SK-N-SH treated with all-trans-retinoic acid at 6 μM for 48 hours (cell line): ENCODE measurements at regions not wholly inside any gene's neighbourhood (a gene's known extent, or its start where the extent isn't known, plus 50 kb on each side); places are given as distances from the start of the nearest gene placed in this dataset.
"Not testable (repeated sequence)": the region's sequence is repeated elsewhere in the genome, so short reads cannot be mapped to it uniquely, and the experiment has no call there.

ENCODE experiments used
- ATAC-seq: fragments of 200-7000 bp; cut with Tn5 transposase; 3 replicates; pipeline ENCODE4 v1.9.1; 2020; ENCODE audit warnings: mild to moderate bottlenecking, moderate library complexity
- ARNTL ChIP-seq: fragments of 450-650 bp; formaldehyde crosslinking; IDR thresholded peaks from 2 replicates; pipeline ENCODE4 v1.5.0; 2020; ENCODE audit warnings: low read depth, mild to moderate bottlenecking, moderate library complexity, borderline replicate concordance
- BACH2 ChIP-seq: fragments of 250-450 bp; sonication (Bioruptor Pico); IDR thresholded peaks from 2 replicates; pipeline ENCODE4 v1.9.0; 2021; ENCODE audit warnings: mild to moderate bottlenecking, borderline replicate concordance
- CSDC2 ChIP-seq: fragments of 250-450 bp; sonication (Bioruptor Pico); IDR thresholded peaks from 2 replicates; pipeline ENCODE4 v1.5.0; 2020; ENCODE audit warnings: mild to moderate bottlenecking, moderate library complexity
- CSRNP3 ChIP-seq: fragments of 250-450 bp; sonication (Bioruptor Pico); IDR thresholded peaks from 2 replicates; pipeline ENCODE4 v1.5.1; 2021; ENCODE audit warnings: mild to moderate bottlenecking, moderate library complexity
- GLIS3 ChIP-seq: fragments of 250-450 bp; sonication (Bioruptor Pico); IDR thresholded peaks from 2 replicates; pipeline ENCODE4 v1.5.0; 2020; ENCODE audit warnings: mild to moderate bottlenecking, moderate library complexity
- ISL1 ChIP-seq: fragments of 250-450 bp; sonication (Bioruptor Pico); IDR thresholded peaks from 2 replicates; pipeline ENCODE4 v2.1.2; 2022; ENCODE audit warnings: mild to moderate bottlenecking, moderate library complexity
- OSR1 ChIP-seq: fragments of 250-450 bp; sonication (Bioruptor Pico); IDR thresholded peaks from 2 replicates; pipeline ENCODE4 v1.8.0; 2022; ENCODE audit warnings: moderate library complexity, mild to moderate bottlenecking, inconsistent platforms
- PATZ1 ChIP-seq: fragments of 250-450 bp; sonication (Bioruptor Pico); IDR thresholded peaks from 2 replicates; pipeline ENCODE4 v1.8.0; 2020; ENCODE audit warnings: mild to moderate bottlenecking, moderate library complexity, borderline replicate concordance
- POU6F1 ChIP-seq: fragments of 250-450 bp; sonication (Bioruptor Pico); IDR thresholded peaks from 2 replicates; pipeline ENCODE4 v1.8.0; 2021; ENCODE audit warnings: low read depth, mild to moderate bottlenecking, moderate library complexity, borderline replicate concordance
- PPARA ChIP-seq: fragments of 250-450 bp; sonication (Bioruptor Pico); IDR thresholded peaks from 2 replicates; pipeline ENCODE4 v1.5.0; 2020; ENCODE audit warnings: mild to moderate bottlenecking, borderline replicate concordance
- RARB ChIP-seq: fragments of 250-450 bp; sonication (Bioruptor Pico); IDR thresholded peaks from 2 replicates; pipeline ENCODE4 v1.8.0; 2021; ENCODE audit warnings: mild to moderate bottlenecking, moderate library complexity
- SNAI2 ChIP-seq: fragments of 250-450 bp; sonication (Bioruptor Pico); IDR thresholded peaks from 2 replicates; pipeline ENCODE4 v1.5.0; 2020; ENCODE audit warnings: mild to moderate bottlenecking, moderate library complexity
- TOX ChIP-seq: fragments of 250-450 bp; sonication (Bioruptor Pico); IDR thresholded peaks from 2 replicates; pipeline ENCODE4 v1.8.0; 2021; ENCODE audit warnings: mild to moderate bottlenecking, moderate library complexity, borderline replicate concordance
- ZC3H10 ChIP-seq: fragments of 250-450 bp; sonication (Bioruptor Pico); IDR thresholded peaks from 2 replicates; pipeline ENCODE4 v1.5.1; 2021; ENCODE audit warnings: mild to moderate bottlenecking, moderate library complexity
- ZFP3 ChIP-seq: fragments of 250-450 bp; sonication (Bioruptor Pico); IDR thresholded peaks from 2 replicates; pipeline ENCODE4 v1.5.0; 2020; ENCODE audit warnings: mild to moderate bottlenecking, moderate library complexity
- ZFP30 ChIP-seq: fragments of 450-650 bp; formaldehyde crosslinking; IDR thresholded peaks from 2 replicates; pipeline ENCODE4 v1.5.0; 2022; ENCODE audit warnings: mild to moderate bottlenecking, moderate library complexity
- ZNF565 ChIP-seq: fragments of 450-650 bp; formaldehyde crosslinking; conservative IDR thresholded peaks from 2 replicates; pipeline ENCODE4 v1.5.0; 2020; ENCODE audit warnings: low read depth, mild to moderate bottlenecking, moderate library complexity
- ZNF70 ChIP-seq: fragments of 450-650 bp; formaldehyde crosslinking; IDR thresholded peaks from 2 replicates; pipeline ENCODE4 v1.5.0; 2020; ENCODE audit warnings: mild to moderate bottlenecking, moderate library complexity
- ZNF8 ChIP-seq: fragments of 450-650 bp; formaldehyde crosslinking; IDR thresholded peaks from 2 replicates; pipeline ENCODE4 v1.5.0; 2020; ENCODE audit warnings: mild to moderate bottlenecking, moderate library complexity
- TF ChIP-seq, protein P1 (sequence below): fragments of 250-450 bp; sonication (Bioruptor Pico); IDR thresholded peaks from 2 replicates; pipeline ENCODE4 v1.5.1; 2020; ENCODE audit warnings: low read depth, mild to moderate bottlenecking, moderate library complexity
- TF ChIP-seq, protein P2 (sequence below): fragments of 250-450 bp; sonication (Bioruptor Pico); IDR thresholded peaks from 2 replicates; pipeline ENCODE4 v1.5.0; 2020; ENCODE audit warnings: mild to moderate bottlenecking, moderate library complexity

DNA sequence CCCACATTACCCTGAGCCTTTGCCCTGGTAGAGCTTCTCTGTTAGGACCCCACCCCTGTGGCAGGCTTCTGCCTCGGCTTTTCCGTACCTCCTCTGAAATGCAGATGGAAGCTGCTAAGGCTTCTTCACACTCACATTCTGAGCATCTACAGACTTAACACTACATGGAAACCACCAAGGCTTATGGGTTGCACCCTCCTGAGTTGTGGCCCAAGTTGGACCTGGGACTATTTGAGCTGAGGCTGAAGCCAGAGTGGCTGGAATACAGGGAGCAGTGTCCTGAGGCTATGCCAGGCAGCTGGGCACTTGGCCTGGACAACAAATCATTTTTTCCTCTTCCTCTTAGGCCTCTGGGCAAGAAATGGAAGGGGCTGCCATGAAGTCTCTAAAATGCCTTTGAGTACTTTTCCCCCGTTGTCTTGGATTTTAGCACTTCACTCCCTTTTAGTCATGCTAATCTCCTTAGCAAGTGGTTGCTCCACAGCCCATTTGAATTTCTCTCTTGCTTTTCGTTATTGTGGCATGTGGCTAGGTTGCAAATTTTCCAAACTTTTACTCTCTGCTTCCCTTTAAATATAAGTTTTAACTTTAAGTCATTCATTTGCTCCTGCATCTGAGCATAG is 114.8 kb upstream of the FIBIN start:
- TF ChIP-seq ZNF70 (CRISPR knock-in tag) (no peak), CSRNP3 (CRISPR knock-in tag) (no peak), BACH2 (CRISPR knock-in tag) (no peak), CSDC2 (CRISPR knock-in tag) (no peak), PATZ1 (no peak), PPARA (no peak), ZNF565 (CRISPR knock-in tag) (no peak), POU6F1 (CRISPR knock-in tag) (no peak), SNAI2 (no peak), ZC3H10 (CRISPR knock-in tag) (no peak), ZFP3 (no peak), OSR1 (CRISPR knock-in tag) (no peak)
- TF ChIP-seq, protein P1, sequence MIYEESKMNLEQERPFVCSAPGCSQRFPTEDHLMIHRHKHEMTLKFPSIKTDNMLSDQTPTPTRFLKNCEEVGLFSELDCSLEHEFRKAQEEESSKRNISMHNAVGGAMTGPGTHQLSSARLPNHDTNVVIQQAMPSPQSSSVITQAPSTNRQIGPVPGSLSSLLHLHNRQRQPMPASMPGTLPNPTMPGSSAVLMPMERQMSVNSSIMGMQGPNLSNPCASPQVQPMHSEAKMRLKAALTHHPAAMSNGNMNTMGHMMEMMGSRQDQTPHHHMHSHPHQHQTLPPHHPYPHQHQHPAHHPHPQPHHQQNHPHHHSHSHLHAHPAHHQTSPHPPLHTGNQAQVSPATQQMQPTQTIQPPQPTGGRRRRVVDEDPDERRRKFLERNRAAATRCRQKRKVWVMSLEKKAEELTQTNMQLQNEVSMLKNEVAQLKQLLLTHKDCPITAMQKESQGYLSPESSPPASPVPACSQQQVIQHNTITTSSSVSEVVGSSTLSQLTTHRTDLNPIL (CRISPR knock-in tag): no peak
- ATAC-seq: no peak

DNA sequence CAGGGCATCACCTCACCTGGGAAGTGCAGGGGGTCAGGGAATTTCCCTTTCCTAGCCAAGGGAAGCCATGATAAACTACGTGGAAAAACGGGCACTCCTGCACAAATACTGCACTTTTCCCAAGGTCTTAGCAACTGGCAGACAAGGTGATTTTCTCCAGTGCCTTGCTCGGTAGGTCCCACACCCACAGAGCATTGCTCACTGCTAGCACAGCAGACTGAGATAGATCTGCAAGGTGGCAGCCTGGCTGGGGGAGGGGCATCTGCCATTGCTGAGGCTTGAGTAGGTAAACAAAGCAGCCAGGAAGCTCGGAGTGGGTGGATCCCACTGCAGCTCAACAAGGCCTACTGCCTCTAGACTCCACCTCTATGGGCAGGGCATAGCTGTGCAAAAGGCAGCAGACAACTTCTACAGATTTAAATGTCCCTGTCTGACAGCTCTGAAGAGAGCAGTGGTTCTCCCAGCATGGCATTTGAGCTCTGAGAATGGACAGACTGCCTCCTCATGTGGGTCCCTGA is 111.5 kb upstream of the FIBIN start:
- ATAC-seq: not testable (repeated sequence)

DNA sequence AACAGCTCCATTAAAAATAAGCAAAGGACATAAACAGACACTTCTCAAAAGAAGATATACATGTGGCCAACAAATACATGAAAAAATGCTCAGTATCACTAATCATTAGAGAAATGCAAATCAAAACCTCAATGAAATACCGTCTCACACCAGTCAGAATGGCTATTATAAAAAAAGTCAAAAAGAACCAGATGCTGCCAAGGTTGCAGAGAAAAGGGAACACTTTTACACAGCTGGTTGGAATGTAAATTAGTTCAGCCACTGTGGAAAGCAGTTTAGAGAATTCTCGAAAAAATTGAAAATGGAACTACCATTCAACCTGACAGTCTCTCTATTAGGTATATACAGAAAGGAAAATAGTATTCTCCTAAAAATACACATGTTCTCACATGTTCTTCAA is 102.4 kb upstream of the FIBIN start:
- TF ChIP-seq SNAI2: no peak
- TF ChIP-seq ISL1 (CRISPR knock-in tag): no peak
- no peak for TF ChIP-seq ZC3H10 (CRISPR knock-in tag)
- no peak for TF ChIP-seq ARNTL
- TF ChIP-seq ZNF8 (CRISPR knock-in tag): no peak
- TF ChIP-seq PPARA: no peak
- no peak for TF ChIP-seq ZFP30 (CRISPR knock-in tag)
- no peak for TF ChIP-seq RARB
- no peak for TF ChIP-seq CSDC2 (CRISPR knock-in tag)
- no peak for TF ChIP-seq GLIS3 (CRISPR knock-in tag)
- TF ChIP-seq ZNF70 (CRISPR knock-in tag): no peak
- TF ChIP-seq PATZ1: no peak
- no peak for ATAC-seq

GRCh38 chr11:26896719-26897118 is 97.2 kb upstream of the FIBIN start:
- no peak for ATAC-seq
- no peak for TF ChIP-seq ZFP3
- TF ChIP-seq ISL1 (CRISPR knock-in tag): peak; percentile 18

GRCh38 chr11:26898799-26899198 is 95.1 kb upstream of the FIBIN start:
- ATAC-seq: no peak
- no peak for TF ChIP-seq ARNTL
- TF ChIP-seq POU6F1 (CRISPR knock-in tag): no peak
- TF ChIP-seq, protein P2, sequence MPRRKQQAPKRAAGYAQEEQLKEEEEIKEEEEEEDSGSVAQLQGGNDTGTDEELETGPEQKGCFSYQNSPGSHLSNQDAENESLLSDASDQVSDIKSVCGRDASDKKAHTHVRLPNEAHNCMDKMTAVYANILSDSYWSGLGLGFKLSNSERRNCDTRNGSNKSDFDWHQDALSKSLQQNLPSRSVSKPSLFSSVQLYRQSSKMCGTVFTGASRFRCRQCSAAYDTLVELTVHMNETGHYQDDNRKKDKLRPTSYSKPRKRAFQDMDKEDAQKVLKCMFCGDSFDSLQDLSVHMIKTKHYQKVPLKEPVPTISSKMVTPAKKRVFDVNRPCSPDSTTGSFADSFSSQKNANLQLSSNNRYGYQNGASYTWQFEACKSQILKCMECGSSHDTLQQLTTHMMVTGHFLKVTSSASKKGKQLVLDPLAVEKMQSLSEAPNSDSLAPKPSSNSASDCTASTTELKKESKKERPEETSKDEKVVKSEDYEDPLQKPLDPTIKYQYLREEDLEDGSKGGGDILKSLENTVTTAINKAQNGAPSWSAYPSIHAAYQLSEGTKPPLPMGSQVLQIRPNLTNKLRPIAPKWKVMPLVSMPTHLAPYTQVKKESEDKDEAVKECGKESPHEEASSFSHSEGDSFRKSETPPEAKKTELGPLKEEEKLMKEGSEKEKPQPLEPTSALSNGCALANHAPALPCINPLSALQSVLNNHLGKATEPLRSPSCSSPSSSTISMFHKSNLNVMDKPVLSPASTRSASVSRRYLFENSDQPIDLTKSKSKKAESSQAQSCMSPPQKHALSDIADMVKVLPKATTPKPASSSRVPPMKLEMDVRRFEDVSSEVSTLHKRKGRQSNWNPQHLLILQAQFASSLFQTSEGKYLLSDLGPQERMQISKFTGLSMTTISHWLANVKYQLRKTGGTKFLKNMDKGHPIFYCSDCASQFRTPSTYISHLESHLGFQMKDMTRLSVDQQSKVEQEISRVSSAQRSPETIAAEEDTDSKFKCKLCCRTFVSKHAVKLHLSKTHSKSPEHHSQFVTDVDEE: no peak
- TF ChIP-seq TOX (CRISPR knock-in tag): no peak
- TF ChIP-seq ZNF8 (CRISPR knock-in tag): no peak
- no peak for TF ChIP-seq ZFP3
- TF ChIP-seq SNAI2: no peak
- TF ChIP-seq GLIS3 (CRISPR knock-in tag): no peak
- no peak for TF ChIP-seq RARB
- no peak for TF ChIP-seq ZNF70 (CRISPR knock-in tag)
